ENCODE measurements at regions not wholly inside any gene's neighbourhood (a gene's known extent, or its start where the extent isn't known, plus 50 kb on each side); places are given as distances from the start of the nearest gene placed in this dataset.

DNA sequence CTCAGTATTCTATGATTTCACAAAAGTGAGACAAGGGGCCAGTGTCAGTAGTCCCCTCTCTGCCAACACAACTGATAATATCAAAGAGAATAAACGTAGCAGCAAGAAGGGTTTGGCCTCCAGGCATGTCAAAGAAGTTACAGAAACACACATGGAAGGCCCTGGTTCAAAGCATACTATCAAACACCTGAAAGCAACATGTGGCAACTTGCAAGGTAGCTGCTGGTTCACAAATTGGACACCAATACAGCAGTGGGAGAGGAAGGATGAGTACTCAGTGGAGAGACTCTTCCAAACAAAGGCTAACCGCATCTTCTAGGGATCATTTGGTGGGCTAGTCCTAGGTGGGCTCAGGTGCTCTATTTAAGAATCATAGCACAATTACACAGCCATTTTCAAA, 74.9 kb upstream of the MAOA start:
- DNase-seq (ENCODE audit: low spot score) = no peak

DNA sequence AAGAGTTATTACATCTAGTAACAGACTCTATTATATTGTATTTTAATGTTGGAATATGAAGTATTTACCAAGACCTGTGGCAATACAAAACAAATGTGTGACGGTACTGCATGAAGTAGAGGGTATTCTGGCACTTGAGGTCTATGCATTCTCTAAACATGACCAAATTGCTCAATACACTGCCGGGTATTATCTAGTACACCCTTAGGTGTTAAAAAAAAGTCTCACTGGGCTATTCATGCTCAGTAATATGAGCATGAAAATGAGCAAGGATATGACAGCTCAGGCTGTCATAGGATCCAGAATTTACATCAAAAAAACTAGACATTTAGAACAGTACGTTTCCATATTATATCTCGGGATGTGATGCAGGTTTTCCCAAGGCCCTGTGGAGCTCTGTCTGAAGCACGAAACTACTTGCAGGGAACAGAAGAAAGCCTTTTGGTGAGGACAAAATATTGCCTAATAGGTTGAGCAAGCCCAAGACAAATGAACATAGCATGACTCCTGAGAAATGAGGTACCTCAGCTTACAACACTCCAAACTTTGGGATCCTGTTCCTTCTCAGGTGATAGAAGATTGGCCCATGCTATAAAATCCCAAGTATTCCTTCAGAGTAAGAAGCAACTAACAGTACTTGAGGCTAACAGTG, 74.1 kb upstream of the MAOA start:
- DNase-seq (ENCODE audit: low spot score) = no peak

DNA sequence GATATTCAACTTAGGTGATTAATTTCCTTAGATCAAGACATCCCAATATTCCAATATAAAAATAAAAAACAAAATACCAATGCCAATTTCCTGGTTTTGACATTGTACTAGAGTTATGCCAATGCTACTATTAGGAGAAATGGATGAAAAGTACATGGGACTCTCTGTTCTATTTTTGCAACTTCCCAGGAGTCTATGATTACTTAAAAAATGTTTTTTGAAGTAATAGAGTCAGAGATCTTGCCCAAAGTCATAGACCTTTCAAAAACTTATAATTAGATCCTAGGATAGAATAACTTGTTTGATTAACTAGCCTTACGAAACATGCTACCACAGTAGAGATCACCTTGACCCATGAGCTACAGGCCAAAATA, 73.6 kb upstream of the MAOA start:
- DNase-seq (ENCODE audit: low spot score) = no peak

DNA sequence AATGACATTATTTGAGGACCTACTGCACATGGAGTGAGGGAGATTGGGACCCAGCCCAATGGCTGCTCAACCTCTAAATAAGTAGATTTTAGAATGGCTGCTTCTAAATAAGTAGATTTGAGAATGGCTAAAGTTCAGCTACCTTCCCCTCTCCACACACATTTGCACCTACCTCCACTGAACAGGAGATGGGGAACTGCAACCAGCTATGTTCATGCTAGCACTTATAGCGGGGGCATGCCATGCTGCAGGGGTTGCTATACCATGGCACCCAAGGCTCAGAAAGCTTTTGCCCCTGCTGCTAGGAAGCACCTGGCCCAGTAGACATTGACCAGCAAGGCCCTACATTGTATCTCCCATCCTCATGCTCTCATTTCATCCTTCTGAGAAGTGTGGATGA, 70.2 kb upstream of the MAOA start:
- DNase-seq (ENCODE audit: low spot score) = no peak

DNA sequence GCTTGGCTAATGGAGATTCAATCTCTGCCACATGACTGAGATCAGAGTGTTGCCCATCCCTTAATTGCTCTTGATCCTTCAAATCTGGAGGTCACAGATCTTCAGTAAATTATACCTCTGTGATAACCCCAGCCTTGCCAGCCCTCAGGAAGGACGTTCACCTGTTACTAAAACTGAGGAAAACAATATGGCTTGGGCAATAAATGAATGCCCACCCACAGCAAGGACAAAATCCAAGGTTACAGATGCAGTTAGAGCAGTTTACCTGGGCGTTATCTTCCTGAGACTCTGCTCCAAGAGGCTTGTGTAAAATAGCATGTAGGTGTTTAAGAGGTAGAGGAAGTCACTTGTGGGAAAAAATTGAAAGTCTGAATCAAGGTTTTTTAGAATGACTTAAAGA, 69.3 kb upstream of the MAOA start:
- no peak for DNase-seq (ENCODE audit: low spot score)

DNA sequence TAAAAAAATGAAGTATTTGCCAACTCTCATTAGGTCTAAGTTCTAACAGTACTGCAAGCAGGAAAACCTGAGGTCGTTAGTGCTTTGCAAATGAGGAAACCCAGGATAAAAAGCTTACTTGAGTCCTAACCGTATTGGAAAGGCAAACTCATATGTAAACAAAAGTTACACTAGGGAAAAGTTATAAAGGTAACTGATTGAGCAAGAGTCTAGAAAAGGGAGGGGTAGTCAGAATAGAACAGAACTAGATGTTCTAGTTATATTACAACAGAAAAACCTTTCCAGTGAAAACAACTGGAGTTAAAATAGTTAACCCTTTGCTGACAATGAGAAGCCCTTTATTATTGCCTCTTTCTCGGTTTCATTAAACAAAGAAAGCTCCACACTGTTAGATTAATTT, 66.4 kb upstream of the MAOA start:
- DNase-seq (ENCODE audit: low spot score) = no peak

DNA sequence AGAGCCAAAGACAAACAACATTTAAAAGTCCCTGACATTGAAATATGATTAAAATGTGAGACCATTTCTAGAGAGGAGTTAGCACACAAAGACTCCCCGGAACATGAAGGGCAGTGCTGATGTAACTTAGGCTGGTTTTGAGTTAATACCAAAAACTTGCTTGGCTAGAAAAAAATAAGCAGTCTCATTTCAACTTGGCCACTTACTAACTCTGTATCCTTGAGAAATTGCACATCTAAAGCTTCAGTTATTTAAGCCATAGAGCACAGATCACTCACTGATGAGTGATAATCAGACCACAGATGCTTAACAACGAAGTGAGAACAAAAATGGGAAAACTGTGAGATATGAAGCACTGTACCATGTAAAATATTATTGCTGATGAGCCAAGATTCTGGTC, 65.9 kb upstream of the MAOA start:
- DNase-seq (ENCODE audit: low spot score) = no peak

DNA sequence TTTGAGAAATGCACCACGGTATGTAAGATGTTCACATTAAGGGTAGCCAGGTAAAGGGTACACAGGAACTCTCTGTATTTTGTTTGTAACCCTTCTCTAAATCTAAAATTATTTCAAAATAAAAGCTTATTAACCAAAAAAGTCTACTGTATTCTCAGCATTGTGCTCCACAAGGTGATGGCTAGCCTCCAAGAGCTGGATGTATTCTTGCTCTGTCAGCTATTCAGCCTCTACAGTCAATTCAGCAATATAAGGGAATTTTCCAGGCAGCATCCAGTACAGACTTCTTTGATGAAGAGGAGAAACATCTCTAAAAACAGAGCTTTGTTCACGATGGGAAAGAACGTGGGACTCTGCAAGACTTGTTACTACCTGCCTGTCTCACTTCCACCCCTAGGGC, 63.5 kb upstream of the MAOA start:
- no peak for DNase-seq (ENCODE audit: low spot score)

DNA sequence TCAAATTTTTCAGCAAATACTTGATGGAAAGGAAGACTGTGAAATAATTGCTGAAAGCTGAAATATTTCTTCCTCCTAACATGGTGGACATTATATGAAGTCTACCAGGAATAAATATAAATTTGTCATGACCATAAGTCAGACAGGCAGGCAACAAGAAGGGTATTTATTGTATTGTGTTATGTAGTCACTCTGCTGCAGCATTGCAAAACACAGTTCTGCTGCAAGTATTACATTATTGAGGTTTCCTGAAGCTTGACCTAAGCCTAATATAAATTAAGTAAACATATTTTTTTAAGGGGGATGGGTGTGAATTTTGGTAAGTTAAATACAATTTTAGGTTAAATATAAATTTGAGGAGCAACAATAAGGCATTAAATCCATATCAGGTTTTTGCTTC, 60.2 kb upstream of the MAOA start:
- no peak for DNase-seq (ENCODE audit: low spot score)

DNA sequence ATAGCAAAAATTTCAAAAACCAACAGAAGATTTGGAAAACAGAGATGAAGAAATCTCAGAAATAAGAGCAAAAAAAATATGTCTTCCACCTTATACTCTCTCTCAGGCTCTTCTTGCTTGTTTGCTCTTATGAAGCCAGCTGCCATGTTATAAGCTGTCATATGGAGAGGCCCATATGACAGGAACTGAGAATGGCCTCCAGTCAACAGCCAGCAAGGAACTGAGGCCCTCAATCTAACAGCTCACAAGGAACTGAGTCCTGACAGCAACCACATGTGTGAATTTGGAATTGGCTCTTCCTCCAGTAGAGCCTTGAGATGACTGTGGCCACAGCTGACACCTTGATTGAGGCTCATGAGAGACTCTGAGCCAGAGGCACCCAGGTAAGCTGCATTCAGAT, 51.3 kb upstream of the MAOA start:
- DNase-seq (ENCODE audit: low spot score) = no peak

DNA sequence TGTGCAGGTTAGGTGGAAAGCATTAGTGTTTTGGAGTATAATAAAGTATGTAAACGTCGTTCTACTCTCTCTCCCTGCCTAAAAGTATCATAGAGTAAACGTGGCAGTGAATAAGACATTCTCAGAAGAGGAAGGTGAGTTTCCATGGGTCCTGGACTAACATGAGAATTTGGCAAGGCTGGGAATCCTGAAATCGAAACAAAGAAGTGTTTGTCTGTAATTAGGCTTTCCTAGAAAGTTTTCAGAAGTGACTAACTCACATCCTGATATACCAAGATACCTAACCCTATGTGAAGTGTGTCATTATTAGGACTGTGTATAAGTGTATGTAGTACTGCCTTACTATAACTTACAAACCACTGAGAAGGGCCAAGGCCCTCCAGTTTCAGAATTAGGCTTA, 50.7 kb upstream of the MAOA start:
- no peak for DNase-seq (ENCODE audit: low spot score)

Data from LoVo (cell line).